IPS DF 4.7 (cell line): ENCODE measurements at regions not wholly inside any gene's neighbourhood (a gene's known extent, or its start where the extent isn't known, plus 50 kb on each side); places are given as distances from the start of the nearest gene placed in this dataset.

Experiments used
- DNase-seq: peaks from one replicate; pipeline ENCODE4 v3.0.0-alpha.2; 2013; ENCODE audit warnings: low spot score; ENCODE audit errors: extremely low read depth

DNA sequence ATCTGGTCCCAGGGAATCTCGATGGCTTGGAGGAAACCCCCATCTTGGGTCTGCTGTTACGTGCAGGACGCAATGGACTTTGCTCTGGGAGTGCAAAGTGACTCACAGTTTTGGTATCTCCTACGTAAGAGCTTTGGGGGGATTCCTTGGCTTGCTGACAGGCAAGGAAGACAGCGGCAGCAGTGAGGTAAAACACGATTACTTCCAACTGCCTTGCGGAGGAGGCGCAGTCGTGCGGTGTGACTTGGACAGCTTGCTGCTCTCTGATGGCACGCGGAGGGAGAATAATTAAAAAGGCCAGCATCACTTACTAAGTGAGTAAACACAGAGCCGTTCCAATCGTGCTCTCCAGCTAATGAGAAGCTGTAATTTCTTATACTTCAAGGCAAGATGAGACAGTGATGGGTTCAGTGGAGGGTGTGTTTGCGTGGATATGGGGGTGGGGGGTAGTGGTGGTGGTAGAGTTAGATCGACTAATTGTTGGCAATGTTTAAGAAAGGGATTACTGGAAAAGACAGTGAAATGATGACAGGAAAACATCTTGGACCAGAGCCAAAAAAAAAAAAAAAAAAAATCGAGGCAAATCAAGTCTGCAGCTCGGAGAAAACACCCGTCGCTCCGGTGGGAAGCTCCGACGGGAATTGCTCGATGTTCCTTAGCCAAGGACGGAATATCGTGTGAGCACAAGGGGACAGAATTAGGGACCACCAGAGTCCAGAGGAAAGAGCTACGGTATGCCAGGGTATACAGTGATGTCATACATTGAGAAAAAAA lies 184.8 kb upstream of the ZFHX3 start:
- DNase-seq: no peak

DNA sequence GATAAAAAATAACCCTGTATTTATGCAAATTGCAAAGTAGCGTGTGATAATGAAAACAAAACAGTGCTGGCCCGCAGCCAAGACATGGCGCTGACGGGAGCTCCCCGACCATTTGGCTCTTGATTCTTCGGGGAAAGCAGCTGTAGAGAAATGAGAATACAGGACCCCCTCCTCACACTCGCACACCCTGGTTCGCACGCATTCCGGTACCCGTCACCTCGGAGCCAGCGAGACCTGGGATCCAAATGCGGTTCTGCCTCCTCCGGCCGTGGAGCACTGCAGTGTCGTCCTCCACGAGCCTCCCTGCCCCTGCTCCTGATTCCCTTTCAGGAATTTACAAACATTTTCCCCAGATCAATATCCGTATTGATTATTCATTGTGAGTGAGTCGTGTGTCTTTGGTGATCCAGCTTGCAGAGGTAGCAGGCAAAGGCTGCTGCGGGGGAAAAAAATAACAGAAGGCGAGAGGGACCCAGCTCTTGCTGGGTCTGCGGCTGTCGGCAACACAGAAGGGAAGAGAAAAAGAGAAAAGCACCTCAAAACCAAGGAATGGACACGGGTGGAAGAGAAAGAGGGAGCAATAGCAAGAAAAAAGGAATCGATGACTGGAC lies 184.1 kb upstream of the ZFHX3 start:
- no peak for DNase-seq

DNA sequence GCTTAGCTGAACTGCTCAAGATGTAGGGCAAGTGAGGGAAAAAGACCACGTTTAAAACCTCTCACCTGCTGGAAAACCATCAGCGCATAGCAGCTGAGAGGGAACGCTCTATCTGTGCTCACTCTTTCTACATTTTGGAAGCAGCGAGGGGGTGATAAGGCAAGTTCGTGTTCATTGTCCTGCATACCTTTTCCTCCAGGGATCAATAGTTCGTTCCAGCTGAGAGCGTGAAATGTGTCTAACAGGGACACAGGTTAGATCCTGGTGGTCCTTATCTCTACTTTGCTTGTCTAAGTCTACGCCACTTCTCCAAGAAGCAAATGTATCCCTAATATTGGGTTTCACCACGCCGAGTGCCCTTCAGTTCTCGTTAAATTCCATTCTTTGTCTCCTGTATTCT lies 183.5 kb upstream of the ZFHX3 start:
- no peak for DNase-seq

DNA sequence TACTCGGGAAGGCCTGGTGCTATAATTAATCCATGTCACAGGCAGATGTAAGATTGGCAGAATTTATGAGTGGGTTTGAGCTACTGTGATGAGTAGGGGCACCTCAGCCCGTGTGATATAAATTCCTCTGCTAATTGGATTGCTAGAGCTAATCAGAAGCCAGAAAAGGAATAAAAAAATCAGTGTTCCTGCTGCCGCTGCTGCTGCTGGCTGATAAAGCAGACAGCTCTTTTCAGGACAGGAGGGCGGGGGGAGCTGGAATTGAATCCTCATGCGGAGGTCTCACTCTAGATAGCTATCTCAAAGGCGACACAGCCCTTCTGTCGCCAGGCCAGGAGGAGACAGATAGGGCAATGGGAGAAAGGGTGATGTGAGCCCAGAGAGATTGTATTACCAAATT lies 182.7 kb upstream of the ZFHX3 start:
- no peak for DNase-seq

DNA sequence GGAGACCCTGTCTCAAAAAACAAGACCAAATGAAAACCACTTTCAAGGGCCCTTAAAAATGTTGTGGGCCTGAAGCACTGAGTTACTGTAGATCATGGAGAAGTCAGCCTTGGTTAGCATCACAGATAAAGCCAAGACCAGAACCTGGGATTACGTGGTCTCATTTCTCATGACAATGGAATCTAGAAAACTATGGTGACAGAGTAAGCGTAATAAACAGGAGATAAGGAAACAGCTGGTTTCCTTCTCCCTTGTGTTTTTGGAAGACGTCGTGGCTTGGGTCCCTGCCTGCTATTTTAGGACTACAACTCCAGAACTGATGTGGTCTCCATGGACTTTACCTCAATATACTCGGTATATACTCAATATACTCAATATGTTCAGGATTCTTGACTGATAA lies 180.7 kb upstream of the ZFHX3 start:
- no peak for DNase-seq

DNA sequence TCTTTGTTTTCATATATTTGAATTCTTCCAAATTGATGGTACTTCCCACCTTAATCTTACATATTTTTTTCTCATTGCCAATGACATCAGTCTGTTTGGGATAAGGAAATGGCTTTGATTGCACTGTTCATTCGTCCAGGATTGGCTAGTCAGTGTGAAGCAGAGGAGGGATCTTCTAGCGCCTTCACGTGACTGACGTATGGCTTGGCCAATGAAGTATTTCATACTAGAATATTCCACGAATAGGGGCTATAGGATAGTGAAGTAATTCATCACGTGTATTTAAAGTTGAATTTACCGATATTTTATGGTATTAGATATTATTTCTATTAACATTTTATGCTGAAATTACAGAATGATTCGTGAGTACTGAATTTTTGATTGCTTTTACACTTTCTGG lies 178.7 kb upstream of the ZFHX3 start:
- DNase-seq: no peak

DNA sequence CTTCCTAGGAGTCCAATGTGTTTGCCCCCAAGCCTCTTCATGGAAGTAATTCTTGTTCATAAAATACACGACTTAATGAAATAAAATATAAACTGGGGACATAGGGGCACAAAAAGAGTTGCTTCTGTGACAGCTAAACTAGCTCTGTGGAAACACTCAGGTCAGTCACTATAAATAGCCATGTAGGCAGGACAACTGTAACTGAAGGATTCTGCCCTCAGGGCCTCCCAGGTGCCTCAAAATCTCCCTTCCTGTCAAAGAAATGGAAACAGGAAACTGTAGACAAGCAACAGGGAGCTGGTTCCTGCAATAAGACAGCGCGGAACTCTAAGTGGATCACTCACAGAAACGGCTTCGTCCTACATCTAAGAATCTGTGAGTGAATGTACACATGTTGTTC lies 178.1 kb upstream of the ZFHX3 start:
- no peak for DNase-seq

DNA sequence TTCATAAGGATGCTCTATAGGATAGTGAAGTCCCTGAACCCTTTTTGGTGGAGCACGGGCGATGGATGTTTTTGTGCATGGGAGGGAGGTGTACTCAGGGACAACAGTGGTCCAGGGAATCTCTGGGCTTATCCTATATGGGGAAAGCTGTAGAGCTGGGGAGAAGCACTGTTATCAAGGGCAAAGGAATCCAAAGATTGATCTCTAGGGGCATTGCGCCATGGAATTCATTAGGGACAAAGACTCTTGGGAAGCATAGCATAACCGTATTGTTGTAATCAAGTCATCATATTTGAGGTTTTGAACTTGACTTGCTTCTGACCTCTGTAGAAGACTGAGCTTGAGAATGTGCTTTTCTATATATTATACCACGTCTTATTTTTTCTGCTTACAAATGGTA lies 172.9 kb upstream of the ZFHX3 start:
- DNase-seq: no peak

DNA sequence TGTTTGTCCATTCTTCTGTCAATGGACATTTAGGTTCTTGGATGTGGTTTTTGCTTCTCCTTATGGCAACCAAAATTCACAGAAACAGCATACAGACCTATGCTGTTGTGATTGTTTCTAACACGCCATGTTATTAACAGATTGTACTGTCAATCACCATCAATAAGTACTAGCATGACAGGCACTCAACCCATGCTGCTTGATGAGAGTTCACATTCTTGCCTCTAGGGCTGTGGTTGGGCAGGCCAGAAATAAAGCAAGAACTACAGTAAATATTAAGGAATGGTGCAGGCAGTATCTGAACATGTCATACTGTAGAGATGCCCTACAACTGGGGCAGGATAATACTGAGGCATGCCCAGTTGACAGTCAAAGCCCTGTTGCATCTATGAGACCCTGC lies 171.2 kb upstream of the ZFHX3 start:
- no peak for DNase-seq

DNA sequence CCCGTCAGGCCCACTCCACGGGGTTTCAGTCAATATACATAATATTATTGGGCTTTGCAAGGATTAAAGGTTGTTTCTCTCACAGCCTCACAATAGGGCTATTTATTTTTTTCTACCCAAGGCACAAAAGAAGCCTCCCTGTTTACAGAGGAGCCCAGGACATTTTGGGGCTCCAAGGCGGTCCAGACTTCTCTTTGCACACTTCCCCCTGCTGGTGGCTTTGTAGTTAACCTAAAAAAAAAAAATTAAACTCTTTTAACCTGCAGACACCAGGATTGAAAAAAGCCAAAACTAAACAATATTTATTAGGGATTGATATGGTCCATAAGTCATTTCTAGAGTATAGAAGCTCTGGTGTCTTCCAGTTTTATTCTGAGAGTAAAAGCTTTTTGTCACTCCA lies 169.7 kb upstream of the ZFHX3 start:
- no peak for DNase-seq

DNA sequence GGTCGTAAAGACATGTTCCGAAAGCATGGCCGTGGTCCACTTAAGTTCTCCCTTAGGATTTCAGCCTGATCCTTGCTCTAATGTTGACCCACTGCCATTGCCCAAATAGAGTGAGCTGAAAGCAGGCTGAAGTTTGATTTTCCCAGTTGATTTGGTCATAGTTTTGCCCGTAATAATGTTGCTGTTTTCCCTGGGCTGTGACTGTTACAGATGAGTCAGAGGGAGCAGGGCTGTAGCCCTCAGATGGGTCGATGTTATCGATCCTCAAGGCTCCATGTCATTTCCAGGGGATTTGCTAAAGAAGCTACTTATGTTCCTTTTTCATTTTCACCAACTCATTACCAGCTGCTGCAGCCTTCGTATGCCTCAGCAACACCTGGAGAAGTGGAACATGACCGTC lies 169.0 kb upstream of the ZFHX3 start:
- DNase-seq: no peak

DNA sequence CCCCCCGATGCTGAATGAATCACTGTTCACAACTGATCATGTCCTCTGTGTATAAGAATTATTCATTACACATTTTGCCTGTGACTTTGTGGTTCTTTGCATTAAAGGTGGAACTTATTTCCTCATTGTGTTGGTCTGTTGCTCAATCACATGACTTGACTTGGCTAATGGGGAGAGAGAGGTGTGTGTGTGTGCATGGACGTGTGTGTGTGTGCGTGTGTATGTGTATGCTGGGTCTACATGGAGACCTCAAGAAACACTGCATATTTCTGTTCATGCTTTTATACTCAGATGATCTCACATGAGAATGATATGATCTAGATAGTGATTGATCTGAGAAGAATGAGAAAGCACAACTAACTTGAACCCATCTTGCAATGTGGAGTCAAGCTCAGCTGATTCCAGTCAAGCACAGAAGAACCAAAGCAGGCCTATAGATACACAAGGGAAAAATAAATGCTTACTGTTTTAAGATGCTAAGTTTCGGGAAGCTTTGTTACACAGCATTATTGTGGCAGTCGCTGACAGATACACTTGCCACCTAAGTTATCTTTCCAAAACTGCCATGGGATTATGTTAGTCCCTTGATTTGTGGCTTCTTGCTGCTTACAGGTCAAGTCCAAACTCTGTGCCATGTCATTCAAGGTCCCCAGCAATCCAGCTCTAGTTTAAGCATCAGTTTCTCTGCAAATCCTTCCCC lies 167.9 kb upstream of the ZFHX3 start:
- no peak for DNase-seq

DNA sequence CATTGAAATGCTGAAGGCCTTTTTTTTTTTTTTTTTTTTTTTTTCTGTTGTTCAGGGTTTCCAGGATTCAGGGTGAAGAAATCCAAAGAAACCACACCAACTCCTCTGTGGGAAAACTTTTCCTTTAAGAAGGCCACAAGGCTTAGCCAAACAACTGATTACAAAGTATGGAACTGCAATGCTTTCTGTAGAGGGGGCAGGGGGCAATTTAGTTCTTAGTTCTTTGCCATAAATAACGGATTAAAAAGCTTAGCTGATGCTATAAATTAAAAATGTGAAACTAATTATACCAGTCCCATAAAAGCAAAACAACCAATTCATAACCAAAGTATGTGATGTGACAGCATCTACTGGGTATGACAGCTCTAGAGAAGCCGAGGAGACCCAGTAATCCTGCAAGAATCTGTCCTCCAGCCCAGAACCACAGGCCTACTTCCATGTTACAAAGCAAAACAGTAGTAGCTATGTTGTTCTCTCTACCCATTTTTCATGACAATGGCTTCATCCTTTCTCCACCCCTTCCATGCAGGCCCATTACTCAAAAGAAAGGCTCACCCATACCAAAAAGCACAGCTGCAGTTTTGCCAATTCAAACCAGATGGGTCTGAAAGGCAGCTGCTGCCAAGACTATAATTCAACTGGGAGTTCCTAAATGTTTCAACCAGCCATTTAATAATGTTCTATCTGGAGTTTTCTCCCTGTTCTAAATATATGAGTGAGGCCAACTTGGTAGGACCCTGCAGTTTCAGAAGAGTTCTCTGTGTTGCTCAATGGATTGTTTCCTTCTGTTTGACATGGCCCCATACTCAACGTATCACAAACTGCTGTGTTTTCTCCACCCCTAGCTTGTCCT lies 167.1 kb upstream of the ZFHX3 start:
- no peak for DNase-seq

DNA sequence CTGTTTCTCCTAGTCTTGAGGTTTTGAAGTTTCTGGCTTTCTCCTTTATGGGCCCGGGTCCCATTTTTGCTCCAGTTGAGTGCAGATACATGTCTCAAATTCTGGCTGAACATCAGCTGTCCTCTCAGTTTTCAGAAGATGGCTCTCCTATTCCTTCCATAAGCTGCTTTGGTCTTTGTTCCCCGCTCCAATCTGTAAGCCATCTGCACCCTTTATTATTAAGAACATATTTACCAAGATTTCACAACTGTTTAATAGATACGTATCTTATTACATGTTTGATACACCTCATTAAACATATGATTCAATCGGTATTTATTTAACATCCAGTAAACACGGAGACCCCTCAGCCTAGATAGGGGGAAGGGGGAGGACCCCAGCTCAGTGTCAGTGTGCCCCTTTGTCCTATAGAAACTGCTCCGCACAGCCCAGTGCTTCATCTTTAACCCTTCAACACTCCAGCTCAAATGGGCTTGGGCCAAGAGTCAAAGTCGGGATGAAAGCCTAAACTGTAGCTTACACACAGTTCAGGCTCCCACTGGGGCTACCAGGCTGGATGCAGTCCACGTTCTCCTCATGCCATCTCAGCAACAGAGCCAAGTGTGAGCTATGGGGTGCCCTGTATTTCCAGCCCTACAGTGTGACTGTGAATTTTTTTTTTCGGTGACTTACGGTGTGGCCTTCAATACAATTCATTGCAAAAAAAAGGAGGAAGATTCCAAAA lies 166.0 kb upstream of the ZFHX3 start:
- no peak for DNase-seq

DNA sequence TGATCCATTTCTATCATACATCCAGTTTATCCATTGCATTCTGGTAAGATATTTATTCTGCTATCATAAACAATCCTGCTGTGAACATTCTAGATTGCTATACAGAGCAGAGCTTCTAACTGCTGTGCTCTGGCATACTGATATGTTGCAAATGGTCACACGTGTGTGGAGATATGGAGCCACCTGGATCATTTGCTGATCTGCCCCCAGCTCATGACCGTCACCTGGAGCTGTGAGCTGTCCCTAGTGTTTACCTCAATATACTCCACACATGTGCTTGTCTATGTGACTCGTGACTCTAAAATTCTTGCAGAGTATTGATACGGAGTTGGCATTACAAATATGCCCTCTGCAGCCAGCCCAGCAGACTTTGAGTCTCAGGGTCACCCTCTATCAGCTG lies 164.5 kb upstream of the ZFHX3 start:
- no peak for DNase-seq

DNA sequence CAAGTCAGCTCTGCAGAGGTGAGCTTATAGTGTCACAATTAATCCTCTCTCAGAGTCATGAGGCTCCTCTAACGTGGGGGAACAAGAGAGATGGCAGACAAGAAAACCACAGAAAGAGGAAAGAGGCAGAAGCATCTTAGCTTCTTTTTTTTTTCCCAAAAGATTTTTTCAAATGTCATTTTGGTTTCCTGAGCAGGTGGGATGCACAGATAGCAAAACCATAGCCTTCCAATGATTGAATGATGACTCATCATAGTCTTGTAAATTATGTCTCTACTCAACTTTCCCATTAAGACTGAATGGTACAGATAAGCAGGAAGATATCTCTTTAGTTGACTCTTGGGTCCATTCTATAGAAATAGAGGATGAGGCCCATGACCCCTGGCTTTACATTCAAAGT lies 162.8 kb upstream of the ZFHX3 start:
- no peak for DNase-seq

DNA sequence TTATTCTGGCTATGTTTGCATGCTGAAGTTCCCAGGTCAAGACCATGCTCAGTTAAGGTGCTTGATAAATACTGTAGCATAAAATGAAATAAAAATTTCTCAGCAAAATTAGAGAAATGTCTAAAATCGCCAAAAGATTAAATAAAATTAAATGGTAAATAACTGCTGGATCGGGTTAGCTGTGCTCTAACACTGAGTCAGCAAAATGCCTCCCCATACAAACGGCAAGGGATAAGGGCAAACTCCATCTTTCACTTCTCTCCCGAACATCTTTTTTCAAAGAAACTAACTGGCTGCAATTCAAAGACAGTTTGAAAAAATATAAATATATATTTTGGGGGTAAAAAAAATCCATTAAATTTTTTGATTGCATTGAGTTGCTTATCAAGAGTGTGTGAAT lies 162.2 kb upstream of the ZFHX3 start:
- no peak for DNase-seq

DNA sequence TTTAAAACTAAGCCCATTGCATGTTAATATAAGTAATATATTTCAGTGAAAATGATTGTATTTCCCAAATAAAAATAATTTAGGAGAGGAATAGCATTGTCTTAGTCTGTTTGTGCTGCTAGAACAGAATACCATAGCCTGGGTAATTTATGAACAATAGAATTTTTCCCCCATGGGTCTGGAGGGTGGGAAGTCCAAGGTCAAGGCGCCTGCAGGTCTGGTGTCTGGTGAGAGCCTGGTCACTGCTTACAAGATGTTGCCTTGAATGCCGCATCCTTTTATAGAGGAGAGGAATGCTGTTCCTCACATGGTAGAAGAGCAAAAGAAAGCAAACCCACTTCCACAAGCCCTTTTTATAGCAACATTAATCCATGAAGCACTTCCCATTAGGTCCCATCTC lies 161.3 kb upstream of the ZFHX3 start:
- no peak for DNase-seq

DNA sequence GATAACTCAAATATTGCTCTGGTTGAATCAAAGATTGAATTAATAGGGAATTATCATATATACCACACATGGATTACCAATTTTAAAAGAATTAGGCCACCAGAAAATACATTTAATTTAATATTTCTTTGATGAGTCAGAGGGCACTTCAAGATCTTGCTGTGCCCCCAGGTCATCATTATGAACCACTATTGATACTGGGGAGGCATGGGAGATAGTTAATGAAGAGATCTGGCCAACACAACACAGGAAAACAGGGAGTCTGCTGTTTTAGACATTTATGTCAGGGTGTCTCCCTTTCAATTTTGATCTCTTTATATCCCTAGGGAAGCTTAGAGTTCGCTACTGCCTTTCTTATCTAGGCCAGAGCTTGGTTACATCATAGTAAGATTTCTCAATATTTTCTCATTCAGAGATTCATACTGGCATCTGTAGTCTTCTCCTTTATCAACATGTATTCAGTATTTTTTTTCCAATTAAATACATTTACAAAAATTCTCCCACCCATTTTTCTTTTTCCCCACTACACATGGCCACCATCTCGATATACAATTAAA lies 158.3 kb upstream of the ZFHX3 start:
- DNase-seq: no peak

DNA sequence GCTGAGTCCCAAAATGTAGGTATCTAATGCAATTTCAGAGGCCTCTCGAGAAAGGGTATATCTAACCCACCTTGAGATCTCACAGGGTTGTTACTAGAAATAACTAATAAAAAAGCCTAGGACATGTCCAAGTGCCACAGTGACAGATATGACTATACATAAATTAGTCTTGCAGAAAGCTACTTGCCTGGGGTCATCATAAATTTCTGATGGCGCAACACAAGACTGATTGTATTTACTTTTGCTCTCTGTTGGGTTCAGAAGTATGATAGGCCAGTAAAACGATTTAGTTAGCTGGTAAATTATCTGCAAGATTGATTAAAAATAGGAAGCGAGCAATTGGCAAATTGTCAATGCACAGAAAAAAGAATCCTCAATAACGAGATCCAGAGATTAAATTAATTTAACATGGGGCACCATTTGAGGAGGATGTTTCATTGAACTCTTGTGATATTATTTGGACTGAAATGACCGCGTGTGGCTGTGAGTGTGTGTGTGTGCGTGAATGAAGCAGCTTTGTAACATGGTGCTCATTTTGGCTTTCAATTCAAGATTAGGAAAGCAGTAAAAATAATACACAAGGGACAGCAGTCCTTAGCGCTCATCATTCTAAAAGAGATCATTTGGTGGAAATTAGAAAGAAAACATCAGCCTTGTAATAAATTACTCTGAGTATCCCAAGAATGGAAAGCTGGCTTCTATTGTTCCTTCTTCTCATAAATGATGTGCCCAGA lies 157.4 kb upstream of the ZFHX3 start:
- DNase-seq: no peak
